ENCODE measurements at regions not wholly inside any gene's neighbourhood (a gene's known extent, or its start where the extent isn't known, plus 50 kb on each side); places are given as distances from the start of the nearest gene placed in this dataset.
"Not testable (repeated sequence)": the region's sequence is repeated elsewhere in the genome, so short reads cannot be mapped to it uniquely, and the experiment has no call there.

DNA sequence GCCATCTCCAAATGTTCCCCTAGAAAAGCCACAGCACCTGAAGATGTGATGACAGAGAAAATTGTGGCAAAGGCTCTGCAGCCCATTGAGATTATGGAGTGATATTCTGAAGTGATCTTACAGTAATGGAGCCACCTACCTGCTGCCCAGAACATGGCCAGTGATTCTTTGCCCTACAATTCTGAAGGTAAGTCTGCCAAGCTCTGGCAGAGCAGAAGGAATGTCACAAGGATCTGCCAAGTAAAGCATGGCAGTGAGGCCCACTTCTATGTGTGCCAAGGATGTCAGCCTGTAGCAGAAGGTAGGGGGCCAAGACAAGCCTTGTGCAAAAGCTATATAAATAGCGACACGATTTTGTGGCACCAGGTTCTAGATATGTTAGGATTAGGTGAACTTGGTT is 155.1 kb downstream of the RND3 start:
- no peak for DNase-seq (ENCODE audit: low spot score)
- POLR2A ChIA-PET (ENCODE audit: low non-redundant PET), result no interaction called here
- CTCF ChIA-PET, result no interaction called here
- no peak overlapping the region for H3K27ac ChIP-seq
- TF ChIP-seq, protein P1, sequence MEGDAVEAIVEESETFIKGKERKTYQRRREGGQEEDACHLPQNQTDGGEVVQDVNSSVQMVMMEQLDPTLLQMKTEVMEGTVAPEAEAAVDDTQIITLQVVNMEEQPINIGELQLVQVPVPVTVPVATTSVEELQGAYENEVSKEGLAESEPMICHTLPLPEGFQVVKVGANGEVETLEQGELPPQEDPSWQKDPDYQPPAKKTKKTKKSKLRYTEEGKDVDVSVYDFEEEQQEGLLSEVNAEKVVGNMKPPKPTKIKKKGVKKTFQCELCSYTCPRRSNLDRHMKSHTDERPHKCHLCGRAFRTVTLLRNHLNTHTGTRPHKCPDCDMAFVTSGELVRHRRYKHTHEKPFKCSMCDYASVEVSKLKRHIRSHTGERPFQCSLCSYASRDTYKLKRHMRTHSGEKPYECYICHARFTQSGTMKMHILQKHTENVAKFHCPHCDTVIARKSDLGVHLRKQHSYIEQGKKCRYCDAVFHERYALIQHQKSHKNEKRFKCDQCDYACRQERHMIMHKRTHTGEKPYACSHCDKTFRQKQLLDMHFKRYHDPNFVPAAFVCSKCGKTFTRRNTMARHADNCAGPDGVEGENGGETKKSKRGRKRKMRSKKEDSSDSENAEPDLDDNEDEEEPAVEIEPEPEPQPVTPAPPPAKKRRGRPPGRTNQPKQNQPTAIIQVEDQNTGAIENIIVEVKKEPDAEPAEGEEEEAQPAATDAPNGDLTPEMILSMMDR (conservative IDR thresholded peaks at IDR 0.05; ENCODE audit: low read depth), result no peak

DNA sequence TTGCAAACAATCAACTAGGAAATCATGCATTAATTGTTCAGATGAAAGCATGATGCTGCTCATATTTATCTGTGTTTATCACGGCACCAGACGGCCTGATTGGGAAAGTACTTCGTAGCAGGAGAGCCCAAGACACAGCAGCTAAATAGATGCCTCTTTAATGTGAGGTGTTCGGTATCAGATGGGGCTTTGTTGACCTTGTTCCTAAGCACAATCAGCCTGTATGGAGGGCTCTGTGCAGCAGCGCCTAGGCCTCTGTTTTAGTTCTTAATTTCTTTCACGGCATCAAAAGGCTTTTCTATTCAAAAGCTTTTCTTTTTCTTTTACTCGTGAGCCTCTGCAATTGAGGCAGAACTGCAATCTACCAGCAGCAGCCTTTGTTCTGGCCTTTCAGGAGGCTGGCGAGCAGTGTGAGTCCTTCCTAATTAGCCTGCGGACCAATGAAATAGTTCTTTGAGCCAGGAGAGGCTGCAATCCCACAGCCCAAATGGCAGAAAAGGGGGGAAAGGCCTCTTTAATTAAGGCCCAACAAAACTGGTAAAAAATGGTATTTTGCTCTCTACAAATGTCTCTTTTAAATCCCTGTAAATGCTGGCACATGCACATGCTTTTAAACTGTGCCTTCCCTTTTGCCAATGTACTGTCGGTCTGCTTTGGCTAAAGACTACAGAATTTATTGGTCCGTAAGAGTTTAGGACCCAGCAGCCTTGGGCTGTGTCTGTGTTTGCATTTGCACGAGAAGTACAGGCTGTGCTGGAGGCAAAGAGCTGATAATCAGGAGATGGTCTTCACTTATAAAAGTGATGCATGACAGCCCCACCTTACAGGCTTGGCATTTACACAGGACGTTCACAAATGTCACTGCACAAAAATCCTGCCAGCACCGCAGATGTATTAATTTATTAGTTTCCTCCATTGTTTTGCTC is 159.6 kb downstream of the RND3 start:
- TF ChIP-seq, protein P1 (conservative IDR thresholded peaks at IDR 0.05; ENCODE audit: low read depth), result no peak
- POLR2A ChIA-PET (ENCODE audit: low non-redundant PET), result no interaction called here
- CTCF ChIA-PET, result no interaction called here
- H3K27ac ChIP-seq, result no peak overlapping the region
- DNase-seq (ENCODE audit: low spot score), result no peak

DNA sequence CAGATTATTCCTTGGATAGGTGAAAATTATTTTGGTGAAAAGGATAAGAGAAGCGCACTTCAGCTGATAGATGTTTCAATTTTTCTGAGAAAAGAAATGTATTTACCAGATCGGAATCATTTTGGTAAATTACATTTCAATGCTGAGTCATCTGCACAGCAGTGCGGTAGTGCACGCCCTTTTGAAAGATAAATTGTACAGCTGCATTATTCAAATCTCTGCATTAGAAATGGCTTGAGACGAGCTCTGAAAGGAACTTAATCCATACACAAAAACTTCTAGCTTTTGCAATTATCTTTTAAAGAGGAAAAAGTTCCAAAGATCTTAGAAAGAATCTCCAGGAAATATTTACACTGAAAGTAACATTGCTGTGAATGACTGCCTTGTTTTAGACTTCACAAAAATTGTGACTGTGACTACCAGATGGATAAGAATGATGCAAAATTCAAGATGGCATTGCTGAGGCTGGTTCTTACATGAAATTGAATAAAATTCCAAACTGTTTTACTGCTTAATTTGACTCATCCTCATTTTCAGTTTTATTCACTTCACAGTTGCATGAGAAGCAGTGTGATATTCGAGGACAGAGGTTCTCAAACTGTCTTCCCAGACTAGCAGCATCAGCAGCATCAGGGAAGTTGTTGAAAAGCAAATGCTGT is 161.7 kb downstream of the RND3 start:
- POLR2A ChIA-PET (ENCODE audit: low non-redundant PET), result no interaction called here
- no peak for DNase-seq (ENCODE audit: low spot score)
- CTCF ChIA-PET, result interaction anchor here (0.5 kb wide), 2 partner anchors 60 to 1084 kb away, joined by 3 to 4 read pairs; partner anchors contain the start of gene RIF1
- no peak overlapping the region for H3K27ac ChIP-seq
- TF ChIP-seq, protein P1 (conservative IDR thresholded peaks at IDR 0.05; ENCODE audit: low read depth), result no peak

DNA sequence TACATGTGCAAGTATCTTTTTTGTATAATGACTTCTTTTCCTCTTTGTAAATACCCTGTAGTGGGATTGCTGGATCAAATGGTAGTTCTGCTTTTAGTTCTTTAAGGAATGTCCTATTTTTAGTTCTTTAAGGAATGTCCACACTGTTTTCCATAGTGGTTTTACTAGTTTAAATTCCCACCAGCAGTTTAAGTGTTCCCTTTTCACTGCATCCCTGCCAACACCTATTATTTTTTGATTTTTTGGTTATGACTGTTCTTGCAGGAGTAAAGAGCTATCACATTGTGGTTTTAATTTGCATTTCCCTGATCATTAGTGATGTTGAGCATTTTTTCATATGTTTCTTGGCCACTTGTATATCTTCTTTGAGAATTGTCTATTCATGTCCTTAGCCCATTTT is 164.4 kb downstream of the RND3 start:
- DNase-seq (ENCODE audit: low spot score); CTCF ChIA-PET; POLR2A ChIA-PET (ENCODE audit: low non-redundant PET); H3K27ac ChIP-seq: not testable (repeated sequence)

DNA sequence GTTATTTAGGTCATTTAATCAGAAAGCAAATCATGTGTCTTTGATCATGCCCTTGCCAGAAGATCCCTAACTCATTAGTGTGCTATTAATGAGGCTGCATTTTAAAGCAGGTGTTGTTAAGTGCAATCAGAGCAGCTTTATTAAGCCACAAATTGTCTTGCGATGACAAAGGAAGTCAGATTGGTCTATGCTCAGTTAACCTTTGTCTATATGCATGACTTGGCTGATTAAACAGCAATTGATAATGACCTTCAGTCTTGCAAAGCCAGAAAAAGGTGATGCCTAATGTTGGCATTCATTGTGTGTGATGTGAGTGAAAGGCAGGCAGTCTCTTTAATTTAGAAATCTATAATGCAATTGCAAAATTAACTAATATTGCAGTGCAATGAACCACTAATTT is 166.9 kb downstream of the RND3 start:
- H3K27ac ChIP-seq, result no peak overlapping the region
- ChIA-PET CTCF (interaction anchor here (0.6 to 1.0 kb wide), 2 partner anchors 8 to 433 kb away, joined by 3 to 4 read pairs; no protein-coding TSS in a partner anchor), POLR2A (ENCODE audit: low non-redundant PET) (no interaction called here)
- DNase-seq (ENCODE audit: low spot score), result no peak
- TF ChIP-seq, protein P1 (conservative IDR thresholded peaks at IDR 0.05; ENCODE audit: low read depth), result no peak

DNA sequence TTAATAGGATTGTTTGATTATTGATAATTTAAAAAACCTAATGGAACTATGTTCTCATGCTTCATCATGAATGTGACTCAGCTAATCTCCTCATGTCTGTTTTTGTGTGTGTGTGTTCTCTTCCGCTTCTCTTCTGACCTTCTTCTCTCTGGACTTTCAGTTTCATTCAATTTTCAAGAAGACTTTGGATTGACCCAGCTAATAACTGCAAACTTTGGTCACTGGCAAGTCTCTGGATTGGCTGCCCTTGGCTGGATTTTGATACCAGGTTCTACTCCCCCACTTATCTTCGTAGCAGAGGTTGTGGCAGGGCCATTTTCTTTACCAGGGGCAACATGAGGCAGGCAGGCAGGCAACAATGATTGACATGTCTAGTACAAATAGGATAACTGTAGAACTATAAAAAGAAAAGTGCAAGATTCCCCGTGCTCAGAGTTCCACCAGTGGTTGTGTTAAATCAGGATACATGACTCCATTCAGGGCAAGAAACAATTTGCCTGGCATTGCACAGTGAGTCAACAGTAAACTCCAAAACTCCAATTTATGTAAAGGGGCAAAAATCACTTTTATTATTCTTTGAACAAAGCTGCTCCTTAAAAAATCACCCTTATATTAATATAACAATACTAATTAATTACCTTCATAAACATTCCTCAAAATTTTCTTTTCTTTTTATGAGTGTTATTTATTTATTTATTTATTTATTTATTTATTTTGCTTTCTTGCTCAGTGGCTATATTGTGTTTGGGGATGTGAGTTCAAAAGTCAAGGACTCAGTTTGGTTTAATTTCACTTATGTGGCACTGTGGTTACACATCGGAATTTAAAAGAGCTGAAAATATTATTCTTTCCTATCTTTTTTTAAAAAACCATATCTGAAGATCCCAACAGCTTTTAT is 167.6 kb downstream of the RND3 start:
- no peak overlapping the region for H3K27ac ChIP-seq
- CTCF ChIA-PET, result interaction anchor here (0.6 to 1.0 kb wide), 2 partner anchors 9 to 432 kb away, joined by 3 to 4 read pairs; no protein-coding TSS in a partner anchor
- DNase-seq (ENCODE audit: low spot score), result no peak
- TF ChIP-seq, protein P1 (conservative IDR thresholded peaks at IDR 0.05; ENCODE audit: low read depth), result no peak
- POLR2A ChIA-PET (ENCODE audit: low non-redundant PET), result no interaction called here

Data from RWPE1 (cell line).